Small intestine (tissue), 7 donors: ENCODE measurements at regions not wholly inside any gene's neighbourhood (a gene's known extent, or its start where the extent isn't known, plus 50 kb on each side); places are given as distances from the start of the nearest gene placed in this dataset.

Source experiments
- DNase-seq, 2 donors: peaks; one replicate each; pipeline versions ENCODE4 v3.0.0 to v3.0.0-alpha.2; 2013
- FAIRE-seq: peaks from 2 replicates; lab custom pipeline; 2012; peaks lifted over from hg19 to GRCh38; lab: Jason Lieb, UNC
- H3K27ac ChIP-seq, 3 donors: one replicate each; pipeline ENCODE4 v1.5.1; 2013; ENCODE audit warnings: low read length in 2 of 3, mild to moderate bottlenecking in 2 of 3, control low read depth in 1 of 3, inconsistent platforms in 1 of 3, low read depth in 1 of 3, moderate library complexity in 1 of 3
- H3K27me3 ChIP-seq, 3 donors: one replicate each; pipeline ENCODE4 v1.6.1; 2013; ENCODE audit warnings: low read length in 3 of 3, inconsistent platforms in 1 of 3; ENCODE audit not compliant: control insufficient read depth in 3 of 3, insufficient read depth in 3 of 3
- H3K36me3 ChIP-seq, 3 donors: one replicate each; pipeline ENCODE4 v1.6.1; 2013; ENCODE audit warnings: low read length in 3 of 3, inconsistent platforms in 1 of 3, low read depth in 1 of 3, mild to moderate bottlenecking in 1 of 3, moderate library complexity in 1 of 3; ENCODE audit not compliant: control insufficient read depth in 3 of 3, insufficient read depth in 2 of 3
- H3K4me1 ChIP-seq, 3 donors: one replicate each; pipeline ENCODE4 v1.6.1; 2013; ENCODE audit warnings: low read length in 2 of 3, inconsistent platforms in 1 of 3, low read depth in 1 of 3, mild to moderate bottlenecking in 1 of 3, moderate library complexity in 1 of 3; ENCODE audit not compliant: control insufficient read depth in 3 of 3, insufficient read depth in 2 of 3
- H3K4me3 ChIP-seq, 3 donors: one replicate each; pipeline ENCODE4 v1.5.1; 2013; ENCODE audit warnings: low read length in 3 of 3, control low read depth in 1 of 3, inconsistent platforms in 1 of 3, low read depth in 1 of 3, mild to moderate bottlenecking in 1 of 3, moderate library complexity in 1 of 3
- H3K9me3 ChIP-seq, 2 donors: one replicate each; pipeline ENCODE4 v1.6.1; 2013; ENCODE audit warnings: low read depth in 1 of 2, low read length in 1 of 2; ENCODE audit not compliant: control insufficient read depth in 2 of 2, insufficient read depth in 1 of 2
- WGBS, 3 donors: extraction: QIAGEN DNeasy Blood & Tissue Kit; methylation state at CpG; one replicate each; pipeline ENCODE4 v1.1.7; 2013; 5-methylcytosine and 5-hydroxymethylcytosine counted together
- donor health status: healthy with polysubstance abuse.
- donor health status: control.
- donor health status: control.
- donor health status: Bipolar disorder and iron deficiency.
- donor health status: healthy.

GRCh38 chr1:178572604-178573003 lies 59.7 kb downstream of the TEX35 start:
- no peak overlapping the region for H3K27ac ChIP-seq
- FAIRE-seq (no peak), DNase-seq (no peak)
- no peak overlapping the region for H3K4me3 ChIP-seq
- H3K9me3 ChIP-seq, result no peaks in the 10 kb centered on the region
- no peaks in the 10 kb centered on the region for H3K36me3 ChIP-seq
- no peaks in the 10 kb centered on the region for H3K27me3 ChIP-seq
- peaks cover 8 to 18% (median 15%) of the 10 kb centered on the region in 3 donors for H3K4me1 ChIP-seq

GRCh38 chr1:178573330-178573729 lies 60.4 kb downstream of the TEX35 start:
- H3K27me3 ChIP-seq, result no peaks in the 10 kb centered on the region
- H3K4me1 ChIP-seq, result peaks cover 8 to 18% (median 15%) of the 10 kb centered on the region in 3 donors
- no peaks in the 10 kb centered on the region for H3K36me3 ChIP-seq
- DNase-seq (no peak), FAIRE-seq (no peak)
- no peak overlapping the region for H3K4me3 ChIP-seq
- H3K27ac ChIP-seq, result no peak overlapping the region
- 7 to 48% (median 28%) methylated on average over 3 of the region's 3 CpGs for WGBS, 3 donors
- H3K9me3 ChIP-seq, result no peaks in the 10 kb centered on the region

GRCh38 chr1:178574345-178574744 lies 61.4 kb downstream of the TEX35 start:
- Histone ChIP-seq H3K9me3 (no peaks in the 10 kb centered on the region), H3K36me3 (no peaks in the 10 kb centered on the region), H3K4me3 (no peak overlapping the region), H3K27ac (no peak overlapping the region), H3K27me3 (no peaks in the 10 kb centered on the region), H3K4me1 (peaks cover 8 to 18% (median 15%) of the 10 kb centered on the region in 3 donors)
- FAIRE-seq (no peak), DNase-seq (peak; percentile 75 to 89)
- WGBS, 3 donors, result 20 to 66% (median 26%) methylated on average over 2 of the region's 2 CpGs

GRCh38 chr1:178575611-178576361 lies 62.9 kb downstream of the TEX35 start:
- DNase-seq, result peak; percentile 30 to 61
- no peak for FAIRE-seq
- Histone ChIP-seq H3K9me3 (no peaks in the 10 kb centered on the region), H3K27ac (peak overlapping the region; percentile 1 to 58 (median 43)), H3K4me3 (no peak overlapping the region), H3K27me3 (no peaks in the 10 kb centered on the region), H3K4me1 (peaks cover 8 to 18% (median 15%) of the 10 kb centered on the region in 3 donors), H3K36me3 (no peaks in the 10 kb centered on the region)
- 23 to 34% (median 24%) methylated on average over 3 of the region's 3 CpGs for WGBS, 3 donors

- FAIRE-seq (no peak), DNase-seq (no peak)
- H3K9me3 ChIP-seq, result no peaks in the 10 kb centered on the region
- H3K4me3 ChIP-seq, result no peak overlapping the region
- WGBS, 3 donors, result 84 to 97% (median 93%) methylated on average over 6 of the region's 6 CpGs
- H3K4me1 ChIP-seq, result peaks cover 8 to 18% (median 15%) of the 10 kb centered on the region in 3 donors
- no peaks in the 10 kb centered on the region for H3K27me3 ChIP-seq
- H3K36me3 ChIP-seq, result no peaks in the 10 kb centered on the region
- H3K27ac ChIP-seq, result peak overlapping the region in 1 of 3 donors; percentile 36
Observed at GRCh38 chr1:178576841-178577240, 63.9 kb downstream of the TEX35 start.

GRCh38 chr1:178577882-178578281 lies 65.0 kb downstream of the TEX35 start:
- Histone ChIP-seq H3K27ac (peak overlapping the region in 1 of 3 donors; percentile 56), H3K9me3 (no peaks in the 10 kb centered on the region), H3K4me3 (no peak overlapping the region), H3K4me1 (peaks cover 7 to 18% (median 10%) of the 10 kb centered on the region in 3 donors), H3K36me3 (no peaks in the 10 kb centered on the region), H3K27me3 (no peaks in the 10 kb centered on the region)
- DNase-seq (no peak), FAIRE-seq (no peak)
- 89 to 93% (median 90%) methylated on average over 4 of the region's 4 CpGs for WGBS, 3 donors

GRCh38 chr1:178578541-178578940 lies 65.6 kb downstream of the TEX35 start:
- 87 to 90% (median 90%) methylated on average over 7 of the region's 7 CpGs for whole genome bisulfite sequencing, 3 donors

GRCh38 chr1:178579095-178579494 lies 66.2 kb downstream of the TEX35 start:
- 81 to 86% (median 84%) methylated on average over 4 of the region's 4 CpGs for WGBS, 3 donors
- no peaks in the 10 kb centered on the region for H3K9me3 ChIP-seq

More at GRCh38 chr1:178578541-178578940, 65.6 kb downstream of the TEX35 start:
- H3K36me3 ChIP-seq, result no peaks in the 10 kb centered on the region
- FAIRE-seq, result no peak
- no peaks in the 10 kb centered on the region for H3K27me3 ChIP-seq
- H3K27ac ChIP-seq, result no peak overlapping the region
- H3K4me3 ChIP-seq, result no peak overlapping the region
- H3K4me1 ChIP-seq, result peaks cover 4 to 13% (median 8%) of the 10 kb centered on the region in 3 donors
- no peaks in the 10 kb centered on the region for H3K9me3 ChIP-seq
- no peak for DNase-seq

More at GRCh38 chr1:178579095-178579494, 66.2 kb downstream of the TEX35 start:
- Histone ChIP-seq H3K27me3 (no peaks in the 10 kb centered on the region), H3K36me3 (no peaks in the 10 kb centered on the region), H3K4me3 (no peak overlapping the region), H3K27ac (peak overlapping the region in 1 of 3 donors; percentile 5), H3K4me1 (peaks cover 2 to 11% (median 8%) of the 10 kb centered on the region in 3 donors)
- DNase-seq (no peak), FAIRE-seq (no peak)
